GM12878 (cell line): ENCODE measurements at regions not wholly inside any gene's neighbourhood (a gene's known extent, or its start where the extent isn't known, plus 50 kb on each side); places are given as distances from the start of the nearest gene placed in this dataset.

Source experiments
- ATF3 ChIP-seq: IDR thresholded peaks from 2 replicates; pipeline ENCODE4 v1.6.1; 2011; ENCODE audit warnings: low read depth, mild to moderate bottlenecking, low read length, moderate library complexity, borderline replicate concordance; ENCODE audit errors: extremely low read depth
- CTCF ChIP-seq, 3 experiments: IDR thresholded peaks in 2 of 3; conservative IDR thresholded peaks in 1 of 3; 2 replicates each; pipeline ENCODE4 v1.5.1; 2011; ENCODE audit warnings: low read depth in 3 of 3, low read length in 3 of 3, mild to moderate bottlenecking in 3 of 3, control low read depth in 2 of 3, moderate library complexity in 2 of 3, inconsistent platforms in 1 of 3, mixed read lengths in 1 of 3; ENCODE audit not compliant: control insufficient read depth in 2 of 3, insufficient read depth in 1 of 3; ENCODE audit errors: extremely low read depth in 1 of 3
- E4F1 ChIP-seq: fragments of 450-650 bp; IDR thresholded peaks from 2 replicates; pipeline ENCODE4 v1.6.1; 2018; ENCODE audit warnings: borderline replicate concordance, mild to moderate bottlenecking; ENCODE audit not compliant: partially characterized antibody
- FOXM1 ChIP-seq: IDR thresholded peaks from 2 replicates; pipeline ENCODE4 v1.6.1; 2012; ENCODE audit warnings: low read depth, mild to moderate bottlenecking, inconsistent platforms, low read length, moderate library complexity
- MLLT1 ChIP-seq: fragments of 450-650 bp; IDR thresholded peaks from 2 replicates; pipeline ENCODE4 v1.6.1; 2016; ENCODE audit warnings: mild to moderate bottlenecking
- POLR2AphosphoS2 ChIP-seq: IDR thresholded peaks from 2 replicates; pipeline ENCODE4 v1.6.1; 2011; ENCODE audit warnings: low read depth, mild to moderate bottlenecking, low read length, improper control_type of control experiment, moderate library complexity
- REST ChIP-seq: IDR thresholded peaks from 2 replicates; pipeline ENCODE4 v1.6.1; 2012; ENCODE audit warnings: mild to moderate bottlenecking, low read depth, low read length
- SRF ChIP-seq, 2 experiments: IDR thresholded peaks; 2 replicates each; pipeline ENCODE4 v1.6.1; 2011; ENCODE audit warnings: low read depth in 2 of 2, low read length in 2 of 2, mild to moderate bottlenecking in 1 of 2, moderate library complexity in 1 of 2
- YBX1 ChIP-seq: fragments of 450-650 bp; IDR thresholded peaks from 2 replicates; pipeline ENCODE4 v1.6.1; 2016; ENCODE audit warnings: antibody characterized with exemption

GRCh38 chr20:60872224-60872623, 379.8 kb upstream of the CDH4 start:
- TF ChIP-seq MLLT1 (no peak), ATF3 (no peak), CTCF (IDR thresholded peaks at IDR 0.05 in 2 of 3, conservative IDR thresholded peaks at IDR 0.05 in 1 of 3; ENCODE audit: control insufficient read depth in 2 of 3, extremely low read depth in 1 of 3, insufficient read depth in 1 of 3, low read depth in 3 of 3, low read length in 3 of 3) (no peak), REST (no peak), YBX1 (no peak), POLR2AphosphoS2 (no peak), FOXM1 (no peak), E4F1 (no peak), SRF (IDR thresholded peaks at IDR 0.05; ENCODE audit: low read depth in 2 of 2, low read length in 2 of 2) (no peak)
